Lung microvascular endothelial cell (primary cell): ENCODE measurements at regions not wholly inside any gene's neighbourhood (a gene's known extent, or its start where the extent isn't known, plus 50 kb on each side); places are given as distances from the start of the nearest gene placed in this dataset.

Experiments
- DNase-seq, 2 donors: peaks; one replicate each; pipeline versions ENCODE4 v3.0.0 to v3.0.0-alpha.2; 2010; ENCODE audit warnings: low read depth in 2 of 2

DNA sequence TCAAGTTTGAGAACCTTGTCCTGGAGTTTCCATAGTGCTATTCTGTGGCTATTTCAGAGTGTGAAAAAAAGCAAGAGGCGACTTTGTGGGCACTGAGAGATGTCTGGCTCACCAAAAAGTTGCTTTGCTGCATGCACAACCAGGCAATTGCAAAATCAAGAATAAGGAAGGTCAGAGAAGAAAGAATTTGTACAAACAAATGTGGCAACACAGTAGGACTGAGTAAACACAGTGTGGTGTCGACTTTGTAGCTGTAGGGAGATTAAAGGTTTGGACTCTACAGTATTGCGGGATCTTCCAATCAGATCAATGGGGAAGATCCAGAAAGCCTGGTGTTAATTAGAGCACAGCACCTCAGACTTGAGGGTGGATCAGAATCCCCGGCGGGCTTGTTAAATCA, 88.1 kb upstream of the PLPP4 start:
- DNase-seq: no peak

DNA sequence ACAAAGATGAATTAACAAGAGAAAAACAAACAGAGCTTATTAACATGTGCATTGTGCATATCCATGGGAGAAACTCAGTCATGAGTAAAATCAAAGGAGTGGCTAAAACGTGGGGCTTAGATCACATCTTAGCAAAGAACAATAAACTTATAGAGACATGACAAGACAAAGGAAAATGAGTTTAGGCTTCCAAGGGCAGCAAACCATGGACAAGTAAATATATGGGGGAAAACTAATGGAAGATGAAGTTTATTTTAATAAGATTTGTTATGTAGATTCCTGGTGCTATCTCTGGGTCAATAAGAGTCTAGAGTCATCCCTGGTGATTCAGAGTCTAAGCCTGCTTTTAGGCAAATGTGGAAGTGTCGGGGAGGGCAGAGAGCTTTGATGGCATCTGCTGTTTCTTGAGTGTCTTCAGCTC, 87.2 kb upstream of the PLPP4 start:
- no peak for DNase-seq

DNA sequence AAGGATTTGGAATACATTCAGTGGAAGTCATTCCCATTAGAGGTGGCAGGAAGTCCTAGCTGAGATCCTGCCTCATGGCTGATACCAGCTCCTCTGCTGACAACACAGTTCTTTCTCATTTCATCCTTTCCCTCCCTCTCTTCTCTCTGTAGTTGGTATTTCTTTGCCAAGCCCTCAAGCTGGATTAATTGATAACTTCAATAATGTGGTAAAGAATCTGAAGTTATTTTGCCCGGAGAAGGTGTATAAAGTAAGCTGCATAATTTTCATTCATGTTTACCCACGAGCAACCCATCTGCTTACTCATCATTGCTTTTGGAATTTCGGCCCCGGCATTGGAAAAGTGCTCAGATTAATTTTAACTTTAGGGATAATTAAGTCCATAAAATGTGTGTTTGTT, 85.2 kb upstream of the PLPP4 start:
- DNase-seq: no peak

DNA sequence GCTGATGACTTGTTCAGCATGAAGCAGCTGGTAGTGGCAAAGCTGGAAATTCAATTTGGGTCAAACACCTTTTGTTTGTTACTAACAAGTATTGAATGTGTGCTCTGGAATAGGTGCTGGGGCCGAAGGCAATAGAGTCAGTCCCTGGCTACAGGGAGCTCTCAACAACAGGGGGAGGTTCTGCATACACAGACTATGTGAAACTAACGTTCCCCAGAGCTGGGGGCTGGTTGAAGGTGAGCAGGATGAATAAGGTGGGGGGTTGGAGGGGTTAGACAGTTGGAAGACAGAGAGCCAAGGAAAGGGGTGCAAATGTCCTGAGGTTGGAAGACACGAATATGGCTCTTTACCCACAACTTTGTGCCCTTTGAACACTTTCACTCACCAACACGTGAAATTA, 84.1 kb upstream of the PLPP4 start:
- DNase-seq: no peak

DNA sequence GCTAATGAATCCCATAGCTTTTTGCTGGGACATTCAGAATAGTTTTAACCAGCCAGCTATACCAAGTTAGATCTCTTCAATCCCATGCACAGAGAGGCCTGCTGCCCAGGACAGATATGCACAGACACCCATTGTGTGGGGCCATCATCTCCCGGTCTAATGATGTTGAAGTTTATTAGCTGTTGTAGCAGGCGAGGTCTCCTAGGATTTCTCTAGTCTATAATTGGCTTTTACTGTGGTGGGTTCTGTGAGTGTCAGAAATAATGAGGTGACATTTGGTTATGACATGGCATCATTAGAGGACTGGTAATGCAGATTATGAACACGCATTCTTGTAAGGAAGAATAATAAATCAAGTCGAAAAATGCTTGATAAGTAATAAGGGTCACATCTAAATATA, 81.4 kb upstream of the PLPP4 start:
- no peak for DNase-seq

DNA sequence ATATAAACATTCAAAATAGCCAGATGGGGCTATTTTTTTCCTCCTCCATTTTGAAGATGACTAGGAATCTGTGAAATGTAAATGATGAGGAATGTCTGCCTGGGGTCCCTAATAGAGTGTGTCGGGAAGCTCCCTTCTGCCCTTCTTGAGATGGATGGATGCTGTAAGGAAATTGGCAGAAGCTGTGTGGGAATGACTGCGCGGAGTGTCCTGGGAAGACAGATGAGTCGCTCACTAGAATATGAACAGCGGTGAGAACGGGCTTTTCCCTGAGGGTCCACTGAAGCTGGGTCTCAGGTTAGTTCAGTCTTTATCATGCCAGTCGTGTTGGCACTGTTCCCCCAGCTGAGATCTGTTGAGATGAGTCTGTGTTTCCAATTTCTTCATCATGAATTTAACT, 75.1 kb upstream of the PLPP4 start:
- no peak for DNase-seq

DNA sequence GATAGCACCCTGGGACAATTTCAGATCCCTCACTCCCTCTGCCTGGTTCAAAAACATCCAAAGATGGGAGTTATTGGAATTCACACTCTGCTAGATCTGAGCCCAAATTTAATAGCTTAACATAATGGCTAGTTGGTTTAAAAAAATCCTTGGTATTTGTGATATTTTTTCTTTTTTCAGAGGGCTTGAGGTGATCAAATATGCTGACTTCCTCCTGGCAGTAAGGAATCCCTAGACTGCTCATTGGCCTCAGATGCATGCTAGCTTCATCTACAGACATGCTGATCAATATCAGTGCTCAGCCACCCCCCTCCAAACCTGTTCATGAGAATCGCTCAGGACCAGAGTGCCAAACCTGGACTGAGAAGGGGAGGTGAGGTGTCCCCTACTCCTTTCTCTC, 74.7 kb upstream of the PLPP4 start:
- DNase-seq: no peak

DNA sequence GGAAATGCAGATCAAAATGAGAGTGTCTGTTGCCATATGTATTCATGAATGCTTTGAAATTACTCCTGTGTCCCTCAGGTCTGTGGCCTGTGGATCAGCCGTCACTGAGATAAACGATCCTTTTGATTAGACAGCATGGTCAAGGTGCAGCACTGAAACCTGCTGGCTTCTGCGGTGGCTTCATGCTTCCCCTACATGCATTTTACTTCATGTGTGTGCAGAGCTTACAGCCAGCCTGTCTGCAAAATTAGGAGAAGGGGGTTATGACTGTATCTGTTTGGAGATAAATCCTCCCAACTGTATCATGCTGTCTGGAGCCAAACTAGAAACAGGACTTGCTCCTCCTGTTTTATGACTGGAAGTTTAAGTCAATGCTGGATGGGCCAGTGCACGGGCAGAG, 71.0 kb upstream of the PLPP4 start:
- no peak for DNase-seq

DNA sequence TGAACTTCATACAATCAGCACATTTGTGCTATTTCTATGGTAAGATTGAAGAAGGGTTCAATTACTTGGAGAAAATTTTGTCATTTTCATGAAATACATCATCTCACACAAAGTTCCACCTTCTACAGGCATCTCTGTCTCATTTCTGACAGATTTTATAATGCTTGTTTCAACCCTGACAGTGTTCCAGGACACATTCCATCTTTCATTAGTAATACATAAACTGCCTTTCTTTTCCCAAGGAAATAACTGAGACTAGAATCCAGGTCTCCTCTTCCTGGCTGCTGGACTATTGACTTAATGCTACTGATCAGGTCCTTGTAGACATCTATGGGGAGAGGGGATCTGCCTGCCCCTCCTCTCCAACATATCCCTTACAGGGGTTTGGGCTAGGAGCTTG, 70.1 kb upstream of the PLPP4 start:
- no peak for DNase-seq

DNA sequence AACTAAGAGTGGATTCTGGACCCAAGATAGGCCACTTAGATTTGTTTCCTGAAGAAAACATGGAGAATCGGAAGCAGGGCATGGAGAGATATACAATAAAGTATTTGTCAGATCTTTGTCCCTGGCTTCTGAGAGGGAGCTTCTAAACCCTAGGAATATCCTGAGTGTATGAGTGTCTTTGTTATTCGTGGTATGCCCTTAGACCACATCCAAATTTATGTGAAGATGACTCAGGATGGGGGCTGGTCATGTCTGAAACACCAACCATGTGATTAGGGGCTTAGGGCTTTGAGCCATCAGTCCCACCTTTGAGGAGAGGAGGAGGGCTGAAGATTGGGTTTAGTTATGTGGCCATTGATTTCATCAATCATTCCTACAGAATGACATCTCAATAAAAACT, 69.7 kb upstream of the PLPP4 start:
- no peak for DNase-seq

DNA sequence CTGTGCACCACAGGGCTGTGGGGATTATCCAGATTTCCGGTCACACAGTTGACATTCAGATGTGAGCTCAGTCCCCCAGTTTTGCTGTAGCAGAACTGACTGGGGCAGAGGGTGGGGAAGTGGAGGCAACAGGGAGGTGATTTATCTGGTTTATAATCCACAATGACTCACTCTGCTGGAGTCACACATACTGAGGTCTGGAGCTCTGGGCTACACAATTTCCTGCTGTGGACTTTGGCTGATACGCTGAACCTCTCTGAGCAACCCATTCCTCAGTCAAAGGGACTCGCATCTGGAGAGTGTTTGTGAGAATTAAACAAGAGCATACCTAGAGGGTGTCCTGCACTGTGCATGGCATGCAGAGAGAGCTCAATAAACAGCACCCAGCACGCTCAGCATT, 64.8 kb upstream of the PLPP4 start:
- DNase-seq: peak in 1 of 2 donors; percentile 24

DNA sequence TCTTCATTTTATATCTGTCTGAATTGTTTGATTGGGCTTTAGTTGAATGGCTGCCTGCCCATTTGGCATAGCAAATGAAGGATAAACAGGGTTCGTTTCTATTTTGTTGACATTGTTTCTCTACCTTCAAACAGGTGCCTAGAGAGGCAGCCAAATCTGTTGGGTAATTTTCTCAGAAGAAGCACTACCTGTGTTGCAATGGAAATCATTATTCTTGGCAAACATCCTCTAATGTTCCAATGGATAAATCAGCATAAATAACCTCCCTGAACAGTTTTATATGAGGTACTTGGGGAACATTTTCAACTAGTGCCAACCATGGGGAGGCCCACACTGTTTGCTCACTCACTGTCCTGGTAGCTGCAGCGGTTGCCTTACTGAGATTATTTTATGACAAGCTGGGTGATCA, 64.4 kb upstream of the PLPP4 start:
- DNase-seq: no peak

DNA sequence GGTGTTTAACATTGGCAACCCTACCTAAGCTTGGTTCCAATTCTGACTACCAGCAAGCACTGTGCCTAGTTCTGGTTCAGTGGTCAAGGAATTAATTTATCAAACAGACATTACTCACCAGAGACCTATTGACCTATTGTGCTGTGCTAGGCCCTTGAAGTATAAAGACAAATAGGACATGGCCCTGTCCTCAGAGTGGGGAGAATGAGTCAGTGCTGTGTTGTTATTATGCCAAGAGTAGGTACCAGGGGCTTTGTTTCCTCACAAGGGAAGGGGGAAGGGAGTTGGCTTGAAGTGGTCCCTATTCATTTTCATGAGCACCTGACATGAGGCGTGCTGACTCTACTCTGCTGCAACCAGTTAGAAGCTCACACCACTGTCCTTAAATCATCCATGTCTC, 62.6 kb upstream of the PLPP4 start:
- DNase-seq: peak in 1 of 2 donors; percentile 74

DNA sequence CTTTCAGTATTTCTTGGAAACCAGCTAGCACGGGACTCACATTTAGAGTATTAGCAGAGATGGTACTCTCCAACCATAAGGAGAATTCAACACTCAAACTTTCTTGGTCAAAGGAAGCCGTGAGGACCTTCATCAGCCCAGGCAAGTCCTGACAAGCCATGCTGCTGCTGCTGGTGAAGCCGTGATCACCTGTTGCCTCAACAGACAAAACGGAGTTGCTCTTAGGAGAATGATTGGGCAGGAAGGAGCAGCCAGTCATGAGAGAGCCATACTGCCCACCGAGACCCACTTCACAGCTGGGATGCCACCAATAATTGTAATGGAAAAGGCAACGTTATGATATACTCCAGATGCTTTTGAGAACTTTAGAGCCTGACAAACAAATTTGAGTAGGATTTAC, 60.8 kb upstream of the PLPP4 start:
- no peak for DNase-seq

DNA sequence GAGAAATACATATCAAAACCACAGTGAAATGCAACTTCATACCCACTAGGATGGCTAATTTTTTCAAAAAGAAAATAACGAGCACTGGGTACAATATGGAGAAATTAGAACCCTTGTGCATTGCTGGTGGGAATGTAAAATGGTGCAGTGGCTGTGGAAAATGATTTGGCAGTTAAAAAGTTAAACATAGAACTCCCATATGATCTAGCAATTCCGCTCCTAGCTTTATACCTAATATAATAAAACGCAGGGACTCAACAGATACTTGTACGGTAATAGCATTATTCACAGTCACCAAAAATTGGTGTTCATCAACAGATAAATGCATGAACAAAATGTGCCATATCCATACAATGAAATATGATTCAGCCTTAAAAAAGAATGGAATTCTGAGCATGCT, 58.8 kb upstream of the PLPP4 start:
- no peak for DNase-seq

DNA sequence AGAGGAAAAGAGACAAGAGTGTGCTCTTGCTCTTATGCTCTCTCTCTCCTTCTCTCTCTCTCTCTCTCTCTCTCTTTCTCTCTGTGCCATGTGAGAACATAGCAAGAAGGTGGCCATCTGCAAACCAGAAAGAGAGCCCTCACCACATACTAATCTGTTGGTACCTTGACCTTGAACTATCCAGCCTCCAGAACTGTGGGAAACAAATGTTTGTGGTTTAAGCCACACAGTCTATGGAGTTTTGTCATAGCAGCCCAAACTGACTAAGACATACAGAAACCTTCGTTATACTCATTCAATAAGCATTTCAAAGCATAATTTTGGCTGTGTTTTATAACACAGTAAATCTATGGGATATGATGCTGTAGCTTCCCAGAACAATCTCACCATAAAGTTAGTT, 56.4 kb upstream of the PLPP4 start:
- DNase-seq: no peak

DNA sequence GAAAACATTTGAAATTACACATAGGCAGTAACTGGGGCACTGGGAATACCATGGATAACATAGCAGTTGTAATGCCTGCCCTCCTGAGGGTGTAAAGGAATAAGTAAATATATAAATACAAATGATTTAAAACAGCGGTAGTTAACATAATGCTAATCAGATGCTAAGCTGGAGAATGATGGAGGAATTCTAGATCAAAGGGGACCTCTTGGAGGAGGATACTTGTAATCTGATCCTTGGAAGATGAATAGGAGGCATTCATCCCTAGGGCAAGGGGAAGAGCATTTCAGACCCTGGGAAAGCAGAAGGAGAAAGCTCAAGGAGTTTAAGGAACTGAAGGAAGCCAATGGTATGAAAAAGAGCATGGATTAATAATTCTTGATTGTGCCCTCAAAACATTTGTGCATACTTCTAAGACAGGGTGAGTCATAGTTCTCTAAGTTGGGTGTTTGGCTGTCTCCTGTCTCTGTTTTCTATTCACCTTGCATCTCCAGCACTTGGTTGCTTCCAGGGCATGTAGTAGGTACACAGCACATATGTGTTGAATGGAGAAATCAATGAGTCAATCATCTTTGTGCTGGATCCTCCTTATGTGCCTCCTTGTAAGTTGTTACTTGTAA, 54.8 kb upstream of the PLPP4 start:
- no peak for DNase-seq

DNA sequence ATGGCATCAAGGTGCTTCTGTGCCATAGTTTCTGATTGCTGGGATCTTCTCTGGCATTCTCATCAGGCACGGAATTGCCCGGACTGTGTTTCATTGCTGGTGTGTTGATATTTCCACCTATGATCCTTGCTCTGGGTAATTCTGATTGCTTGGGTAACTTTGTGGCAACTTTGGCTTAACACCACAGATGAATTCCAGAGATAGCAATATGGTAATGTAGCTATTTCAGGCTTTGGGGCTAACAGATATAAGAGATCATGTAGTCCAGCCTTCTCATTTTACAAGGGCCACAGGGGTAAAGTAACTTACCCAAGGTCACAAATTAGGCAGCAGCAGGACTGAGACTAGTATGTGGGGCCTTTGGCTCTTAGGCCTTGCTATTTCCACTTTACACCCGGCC, 53.9 kb upstream of the PLPP4 start:
- no peak for DNase-seq

DNA sequence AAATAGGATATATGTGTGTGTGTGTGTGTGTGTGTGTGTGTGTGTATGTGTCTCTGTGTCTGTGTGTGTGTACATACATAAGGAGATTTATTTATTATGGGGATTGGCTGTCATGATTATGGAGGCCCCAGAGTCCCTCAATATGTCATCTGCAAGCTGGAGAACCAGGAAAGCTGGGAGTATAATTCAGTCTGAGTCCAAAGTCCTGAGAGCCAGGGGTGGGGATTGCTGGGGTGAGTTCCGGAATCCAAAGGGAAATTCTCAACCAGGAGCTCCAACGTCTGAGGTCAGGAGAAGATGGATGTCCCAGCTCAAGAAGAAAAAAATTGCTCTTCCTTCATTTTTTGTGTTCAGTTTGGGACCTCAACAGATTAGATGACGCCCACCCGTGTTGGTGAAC, 50.7 kb upstream of the PLPP4 start:
- no peak for DNase-seq
